ENCODE measurements at regions not wholly inside any gene's neighbourhood (a gene's known extent, or its start where the extent isn't known, plus 50 kb on each side); places are given as distances from the start of the nearest gene placed in this dataset.

GRCh38 chr17:79223471-79223870, 148.8 kb downstream of the ENGASE start:
- TF ChIP-seq CTCF (IDR thresholded peaks at IDR 0.05) (no peak), POLR2A (IDR thresholded peaks at IDR 0.05) (no peak)

Data from uterus (tissue), 2 donors.